IMR-90 (cell line): ENCODE measurements at regions not wholly inside any gene's neighbourhood (a gene's known extent, or its start where the extent isn't known, plus 50 kb on each side); places are given as distances from the start of the nearest gene placed in this dataset.

ENCODE experiments used
- BHLHE40 ChIP-seq: fragments of 150-350 bp; IDR thresholded peaks from 2 replicates; pipeline ENCODE4 v1.6.1; 2016; ENCODE audit warnings: mild to moderate bottlenecking, low read depth, low read length
- CEBPB ChIP-seq: IDR thresholded peaks from 2 replicates; pipeline ENCODE4 v1.6.1; 2012; ENCODE audit warnings: low read depth, low read length, improper control_type of control experiment
- CHD1 ChIP-seq: IDR thresholded peaks from 2 replicates; pipeline ENCODE4 v1.6.1; 2012; ENCODE audit warnings: low read depth, low read length, improper control_type of control experiment
- MAFK ChIP-seq: IDR thresholded peaks from 2 replicates; pipeline ENCODE4 v1.6.1; 2012; ENCODE audit warnings: low read depth, low read length, improper control_type of control experiment
- MAZ ChIP-seq: IDR thresholded peaks from 2 replicates; pipeline ENCODE4 v1.6.1; 2012; ENCODE audit warnings: low read depth, mild to moderate bottlenecking, low read length, improper control_type of control experiment, moderate library complexity, borderline replicate concordance
- MXI1 ChIP-seq: IDR thresholded peaks from 2 replicates; pipeline ENCODE4 v1.6.1; 2012; ENCODE audit warnings: low read depth, mild to moderate bottlenecking, low read length, moderate library complexity, borderline replicate concordance
- POLR2A ChIP-seq: IDR thresholded peaks from 2 replicates; pipeline ENCODE4 v1.6.1; 2012; ENCODE audit warnings: mild to moderate bottlenecking, low read depth, low read length
- RAD21 ChIP-seq: IDR thresholded peaks from 2 replicates; pipeline ENCODE4 v1.6.1; 2012; ENCODE audit warnings: low read length, improper control_type of control experiment
- RCOR1 ChIP-seq: IDR thresholded peaks from 2 replicates; pipeline ENCODE4 v1.6.1; 2012; ENCODE audit warnings: mild to moderate bottlenecking, low read length, improper control_type of control experiment; ENCODE audit not compliant: insufficient replicate concordance
- RFX5 ChIP-seq: IDR thresholded peaks from 2 replicates; pipeline ENCODE4 v1.8.0; 2012; ENCODE audit warnings: low read depth, mild to moderate bottlenecking, low read length, moderate library complexity
- SMC3 ChIP-seq: fragments of 150-350 bp; IDR thresholded peaks from 2 replicates; pipeline ENCODE4 v1.6.1; 2016; ENCODE audit warnings: low read depth, mild to moderate bottlenecking, antibody characterized with exemption, low read length, moderate library complexity
- TF ChIP-seq, protein P1 (sequence below): conservative IDR thresholded peaks from 2 replicates; pipeline ENCODE4 v1.5.1; 2012; ENCODE audit warnings: mild to moderate bottlenecking, low read depth, low read length, improper control_type of control experiment
- TF ChIP-seq, protein P2 (sequence below): fragments of 150-350 bp; IDR thresholded peaks from 2 replicates; pipeline ENCODE4 v1.6.1; 2017; ENCODE audit warnings: mild to moderate bottlenecking, antibody characterized with exemption, low read length, low read depth

GRCh38 chr15:59918994-59919951 is 84.8 kb upstream of the FOXB1 start:
- TF ChIP-seq, protein P1, sequence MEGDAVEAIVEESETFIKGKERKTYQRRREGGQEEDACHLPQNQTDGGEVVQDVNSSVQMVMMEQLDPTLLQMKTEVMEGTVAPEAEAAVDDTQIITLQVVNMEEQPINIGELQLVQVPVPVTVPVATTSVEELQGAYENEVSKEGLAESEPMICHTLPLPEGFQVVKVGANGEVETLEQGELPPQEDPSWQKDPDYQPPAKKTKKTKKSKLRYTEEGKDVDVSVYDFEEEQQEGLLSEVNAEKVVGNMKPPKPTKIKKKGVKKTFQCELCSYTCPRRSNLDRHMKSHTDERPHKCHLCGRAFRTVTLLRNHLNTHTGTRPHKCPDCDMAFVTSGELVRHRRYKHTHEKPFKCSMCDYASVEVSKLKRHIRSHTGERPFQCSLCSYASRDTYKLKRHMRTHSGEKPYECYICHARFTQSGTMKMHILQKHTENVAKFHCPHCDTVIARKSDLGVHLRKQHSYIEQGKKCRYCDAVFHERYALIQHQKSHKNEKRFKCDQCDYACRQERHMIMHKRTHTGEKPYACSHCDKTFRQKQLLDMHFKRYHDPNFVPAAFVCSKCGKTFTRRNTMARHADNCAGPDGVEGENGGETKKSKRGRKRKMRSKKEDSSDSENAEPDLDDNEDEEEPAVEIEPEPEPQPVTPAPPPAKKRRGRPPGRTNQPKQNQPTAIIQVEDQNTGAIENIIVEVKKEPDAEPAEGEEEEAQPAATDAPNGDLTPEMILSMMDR = no peak
- TF ChIP-seq BHLHE40 (no peak), POLR2A (no peak), SMC3 (no peak), RCOR1 (no peak), MXI1 (no peak), MAFK (no peak), RFX5 (no peak), CHD1 (no peak), RAD21 (no peak), CEBPB (no peak), MAZ (no peak)
- TF ChIP-seq, protein P2, sequence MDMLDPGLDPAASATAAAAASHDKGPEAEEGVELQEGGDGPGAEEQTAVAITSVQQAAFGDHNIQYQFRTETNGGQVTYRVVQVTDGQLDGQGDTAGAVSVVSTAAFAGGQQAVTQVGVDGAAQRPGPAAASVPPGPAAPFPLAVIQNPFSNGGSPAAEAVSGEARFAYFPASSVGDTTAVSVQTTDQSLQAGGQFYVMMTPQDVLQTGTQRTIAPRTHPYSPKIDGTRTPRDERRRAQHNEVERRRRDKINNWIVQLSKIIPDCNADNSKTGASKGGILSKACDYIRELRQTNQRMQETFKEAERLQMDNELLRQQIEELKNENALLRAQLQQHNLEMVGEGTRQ = no peak
